ENCODE measurements at regions not wholly inside any gene's neighbourhood (a gene's known extent, or its start where the extent isn't known, plus 50 kb on each side); places are given as distances from the start of the nearest gene placed in this dataset.

DNA sequence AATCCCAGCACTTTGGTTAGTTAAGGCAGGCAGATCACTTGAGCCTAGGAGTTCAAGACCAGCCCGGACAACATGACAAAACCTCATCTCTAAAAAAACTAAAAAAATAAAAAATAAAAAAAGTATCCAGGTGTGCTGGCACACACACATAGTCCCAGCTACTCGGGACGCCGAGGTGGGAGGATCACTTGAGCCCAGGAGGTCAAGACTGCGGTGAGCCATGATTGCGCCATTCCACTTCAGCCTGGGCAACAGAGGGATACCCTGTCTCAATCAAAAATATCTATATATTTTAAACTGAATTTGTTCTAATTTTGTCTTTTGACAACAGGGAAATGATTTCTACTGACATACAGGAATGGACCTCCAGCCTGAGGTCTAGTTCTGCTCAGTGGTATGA lies 73.3 kb upstream of the MBOAT2 start:
- no peak for DNase-seq

DNA sequence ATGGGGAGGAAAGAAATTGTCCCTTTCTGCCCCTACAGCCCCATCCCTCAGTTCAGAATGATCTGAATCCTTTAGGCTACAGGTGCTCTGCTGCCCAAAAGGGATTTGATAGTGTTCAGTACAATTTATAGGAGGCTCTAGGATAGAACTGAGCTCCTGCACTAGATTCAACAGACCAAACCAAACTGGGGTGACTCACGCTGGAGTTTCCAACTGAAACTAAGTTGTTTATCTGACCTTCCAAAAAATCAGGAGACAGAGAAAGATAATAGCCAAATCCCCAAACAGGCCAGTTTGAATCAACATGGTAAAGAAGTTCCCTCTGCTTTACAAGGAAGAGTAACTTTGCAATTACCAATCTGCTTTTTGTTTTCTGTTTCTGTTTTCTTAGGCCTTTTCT lies 72.7 kb upstream of the MBOAT2 start:
- no peak for DNase-seq

DNA sequence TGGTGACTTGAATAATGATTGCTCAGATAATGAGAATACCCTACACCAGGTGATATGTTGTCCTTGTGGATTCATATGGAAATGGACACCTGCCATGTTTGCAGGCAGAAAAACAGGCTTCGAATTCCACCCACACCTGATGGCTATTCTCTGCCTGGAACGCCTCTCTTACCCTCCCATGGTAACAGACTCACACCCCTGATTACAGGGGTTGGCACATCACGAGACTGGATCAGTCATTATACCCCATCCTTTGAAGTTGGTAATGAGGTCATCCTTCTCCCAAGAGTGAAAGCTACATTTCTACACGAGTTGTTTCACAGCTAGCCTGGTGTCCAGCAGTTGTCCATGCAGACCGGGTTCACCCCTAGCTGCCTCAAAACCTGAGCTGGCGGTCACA lies 71.4 kb upstream of the MBOAT2 start:
- DNase-seq, result no peak

DNA sequence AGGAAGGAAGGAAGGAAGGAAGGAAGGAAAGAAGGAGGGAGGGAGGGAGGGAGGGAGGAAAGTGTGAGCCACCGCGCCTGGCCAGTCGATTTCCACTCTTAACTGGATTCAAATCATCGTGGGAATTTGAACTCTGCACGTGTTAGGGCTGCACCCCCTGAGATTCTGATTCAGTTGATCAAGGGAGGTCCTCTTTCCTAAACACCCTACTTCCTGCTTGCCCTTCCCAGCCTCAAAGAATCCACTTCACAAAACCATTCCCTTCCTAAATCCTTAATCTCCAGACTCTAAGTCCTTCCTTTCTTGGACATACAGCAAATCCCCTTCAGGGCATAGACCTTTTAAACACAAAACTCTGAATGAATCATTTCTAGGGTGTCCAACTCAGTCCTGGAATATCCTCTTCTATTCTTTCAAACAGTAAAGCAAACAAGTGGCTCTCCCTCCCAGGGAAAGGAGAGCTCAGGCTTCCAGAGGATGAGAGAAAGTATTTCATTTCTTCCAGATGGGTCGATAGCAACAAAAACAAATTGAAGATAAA lies 68.2 kb upstream of the MBOAT2 start:
- no peak for DNase-seq

DNA sequence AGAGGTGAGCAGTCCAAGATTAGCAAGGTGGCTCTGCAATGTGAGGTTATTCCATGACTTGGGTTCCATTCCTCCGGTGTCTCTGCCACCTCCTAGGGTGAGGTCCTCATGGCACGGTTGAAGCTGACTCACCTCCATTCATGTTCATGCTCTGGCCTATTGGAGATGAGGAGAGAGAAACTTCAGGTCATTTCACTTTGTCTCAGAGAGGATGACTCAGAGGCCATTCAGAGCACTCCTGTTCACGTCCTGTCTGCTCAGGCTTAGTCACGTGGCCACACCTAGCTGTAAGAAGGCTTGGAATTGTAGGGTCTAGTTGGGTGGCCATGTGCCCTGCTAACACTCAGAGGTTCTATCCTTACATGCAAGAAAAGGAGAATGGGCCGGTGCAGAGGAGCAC lies 67.5 kb upstream of the MBOAT2 start:
- no peak for DNase-seq

DNA sequence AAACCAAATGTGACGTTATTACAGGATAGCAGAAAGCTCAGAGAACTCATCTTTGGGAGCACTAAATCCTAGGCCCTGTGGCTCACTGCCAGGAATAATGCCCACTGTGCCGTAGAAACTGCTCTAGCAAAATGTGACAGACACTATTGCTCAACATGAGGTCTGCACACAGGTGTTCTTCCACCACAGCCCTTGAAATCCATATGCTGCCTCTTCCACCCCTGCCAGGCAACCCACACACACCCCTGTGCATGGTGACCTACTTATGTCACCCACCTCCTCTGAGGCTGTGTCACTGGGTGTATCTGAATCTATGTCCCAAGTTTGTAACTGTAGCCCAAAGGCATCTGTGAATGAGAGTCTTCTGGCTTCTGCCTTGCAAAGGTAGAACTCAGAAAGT lies 66.1 kb upstream of the MBOAT2 start:
- DNase-seq, result no peak

DNA sequence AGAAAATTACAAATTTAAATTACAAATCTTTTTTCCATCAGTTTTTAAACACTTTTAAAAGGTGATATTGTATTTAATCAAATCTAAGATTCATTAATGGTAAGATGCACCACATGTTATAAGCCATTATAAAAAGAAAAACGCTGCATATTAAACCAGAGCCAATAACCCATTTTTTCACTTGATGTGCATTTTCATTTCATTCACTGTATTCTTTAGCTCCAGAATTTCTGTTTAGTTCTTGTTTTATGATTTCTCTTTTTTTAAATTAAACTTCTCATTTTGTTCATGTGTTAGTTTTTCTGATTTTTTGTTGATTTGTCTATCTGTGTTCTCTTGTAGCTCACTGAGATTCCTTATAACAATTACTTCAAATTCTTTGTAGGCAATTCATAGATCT lies 62.4 kb upstream of the MBOAT2 start:
- no peak for DNase-seq

DNA sequence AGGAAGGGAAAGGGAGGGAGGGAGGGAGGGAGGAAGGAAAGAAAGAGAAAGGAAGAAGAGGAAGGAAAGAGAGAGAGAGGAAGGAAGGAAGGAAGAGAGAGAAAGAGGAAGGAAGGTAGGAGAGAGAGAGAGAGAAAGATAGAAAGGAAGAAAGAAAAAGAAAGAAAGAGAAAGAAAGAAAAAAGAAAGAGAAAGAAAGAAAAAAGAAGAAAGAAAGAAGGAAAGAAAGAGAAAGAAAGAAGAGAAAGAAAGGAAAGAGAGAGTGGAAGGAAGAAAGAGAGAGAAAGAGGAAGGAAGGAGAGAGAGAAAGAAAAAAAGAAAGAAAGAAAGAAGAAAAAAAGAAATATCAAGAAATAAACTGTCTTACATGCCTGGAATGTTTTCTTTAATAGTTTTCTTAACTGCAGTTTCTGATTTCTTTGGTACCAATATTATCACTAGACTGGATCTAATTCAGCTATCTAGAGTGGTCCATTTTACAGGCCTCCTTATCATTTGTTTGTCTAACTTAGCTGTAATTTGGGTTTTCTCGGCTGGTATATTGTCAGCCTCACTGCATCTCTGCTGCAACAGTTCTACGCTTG lies 59.6 kb upstream of the MBOAT2 start:
- no peak for DNase-seq

DNA sequence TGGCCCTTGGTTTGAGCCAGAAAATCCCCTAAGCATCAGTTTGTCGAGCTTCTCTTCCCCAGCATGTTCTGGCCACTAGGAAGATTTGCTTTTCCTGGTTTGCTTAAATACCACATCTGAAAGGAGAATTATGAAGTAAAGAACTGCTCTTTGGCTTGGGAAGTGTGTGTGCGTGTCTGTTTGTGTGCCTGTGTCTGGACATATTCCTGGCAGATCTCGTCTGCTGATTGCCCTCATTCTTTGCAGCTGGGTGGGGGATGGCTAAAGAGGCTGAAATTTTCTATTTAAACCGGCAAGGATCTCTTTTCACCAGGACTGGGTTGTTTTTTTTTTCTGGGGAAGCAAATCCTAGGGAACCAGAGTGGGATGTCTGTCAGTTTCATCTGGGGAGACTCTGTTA lies 57.3 kb upstream of the MBOAT2 start:
- DNase-seq, result no peak

DNA sequence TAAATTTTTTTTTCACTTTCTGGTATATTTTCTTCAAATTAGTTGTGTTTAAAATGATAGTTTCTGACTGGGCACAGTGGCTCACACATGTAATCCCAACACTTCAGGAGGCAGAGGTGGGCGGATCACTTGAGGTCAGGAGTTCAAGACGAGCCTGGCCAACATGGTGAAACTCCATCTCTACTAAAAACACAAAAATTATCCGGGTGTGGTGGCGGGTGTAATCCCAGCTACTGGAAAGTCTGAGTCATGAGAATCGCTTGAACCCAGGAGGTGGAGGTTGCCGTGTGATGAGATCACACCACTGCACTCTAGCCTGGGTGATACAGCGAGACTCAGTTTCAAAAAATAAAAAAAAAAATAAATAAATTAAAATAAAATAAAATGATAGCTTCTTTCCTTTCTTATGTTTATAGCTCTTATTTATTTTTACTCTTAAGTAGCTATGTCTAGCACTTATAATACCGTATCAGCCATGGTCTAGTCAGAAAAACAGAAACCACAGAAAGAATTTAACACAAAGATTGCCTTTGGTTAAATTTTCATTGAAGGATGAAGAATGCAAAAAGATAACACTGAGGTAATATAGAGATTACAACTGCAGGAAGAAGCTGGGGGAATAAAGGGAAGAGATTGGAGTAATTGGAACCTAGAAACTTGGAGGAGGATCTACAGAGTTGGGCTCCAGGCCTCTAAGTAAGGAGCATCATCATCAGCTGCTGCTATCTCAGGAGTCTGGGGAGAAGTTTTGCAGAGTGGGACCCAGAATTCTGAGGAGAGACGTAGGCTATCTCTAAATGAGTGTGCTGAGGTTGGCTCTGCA lies 54.7 kb upstream of the MBOAT2 start:
- no peak for DNase-seq

DNA sequence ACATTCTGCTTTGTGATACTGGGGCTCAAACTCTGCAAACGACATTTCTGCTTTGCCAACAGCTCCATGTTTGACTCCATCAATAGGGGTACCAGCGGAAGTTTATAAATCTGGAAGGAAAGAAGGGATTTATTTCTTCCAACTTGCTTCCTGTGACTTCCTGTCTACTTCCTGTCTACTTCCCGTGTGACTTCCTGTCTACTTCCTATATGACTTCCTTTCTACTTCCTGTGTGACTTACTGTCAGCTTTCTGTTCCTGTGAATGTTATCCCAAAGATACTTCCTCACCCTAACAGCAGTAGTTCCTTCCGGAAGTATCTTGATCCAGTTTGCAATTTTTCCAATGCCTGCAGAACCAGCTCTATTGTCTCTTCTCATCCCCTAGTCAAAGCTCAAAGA lies 52.0 kb upstream of the MBOAT2 start:
- no peak for DNase-seq

DNA sequence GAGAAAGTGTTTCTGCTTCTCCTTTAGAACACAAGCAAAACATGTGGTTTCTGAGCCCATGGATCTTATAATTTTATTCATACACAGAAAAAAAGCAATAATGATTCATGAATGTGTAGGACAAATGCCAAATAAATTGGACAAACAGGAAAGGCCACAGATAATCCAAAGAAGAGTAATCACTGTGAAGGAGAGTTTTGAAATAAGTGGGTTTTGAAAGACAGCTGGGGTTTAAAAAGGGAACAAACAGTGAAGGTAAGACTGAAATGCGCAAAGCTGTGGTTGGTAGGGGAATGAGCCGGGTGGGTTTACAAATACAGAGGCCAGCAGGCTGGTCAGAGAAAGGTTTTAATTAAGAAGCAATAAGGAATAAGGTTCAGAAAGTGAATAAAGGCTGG lies 50.0 kb upstream of the MBOAT2 start:
- DNase-seq, result no peak
